ENCODE measurements at regions not wholly inside any gene's neighbourhood (a gene's known extent, or its start where the extent isn't known, plus 50 kb on each side); places are given as distances from the start of the nearest gene placed in this dataset.
"Not testable (repeated sequence)": the region's sequence is repeated elsewhere in the genome, so short reads cannot be mapped to it uniquely, and the experiment has no call there.

DNA sequence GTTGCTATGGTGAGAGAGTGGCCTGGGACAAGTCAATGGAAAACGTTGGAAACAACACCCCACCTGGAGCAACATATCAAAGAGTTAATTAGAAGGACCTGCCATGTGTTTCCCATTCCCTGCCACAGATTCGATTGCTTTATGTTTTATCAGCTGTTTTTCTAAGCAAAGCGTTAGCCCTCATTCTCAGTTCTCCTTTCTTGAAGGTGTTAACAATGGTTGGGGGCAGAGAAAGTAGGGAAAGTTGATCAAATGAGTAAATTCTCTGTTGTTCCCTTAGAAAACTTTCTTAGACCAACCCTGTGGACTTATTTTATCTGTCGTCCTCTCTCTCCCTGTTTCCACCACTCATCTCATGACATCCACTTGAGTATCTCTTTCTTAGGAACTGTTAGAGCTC lies 102.5 kb downstream of the ADAMTS15 start:
- no peak for DNase-seq (ENCODE audit: low spot score)

DNA sequence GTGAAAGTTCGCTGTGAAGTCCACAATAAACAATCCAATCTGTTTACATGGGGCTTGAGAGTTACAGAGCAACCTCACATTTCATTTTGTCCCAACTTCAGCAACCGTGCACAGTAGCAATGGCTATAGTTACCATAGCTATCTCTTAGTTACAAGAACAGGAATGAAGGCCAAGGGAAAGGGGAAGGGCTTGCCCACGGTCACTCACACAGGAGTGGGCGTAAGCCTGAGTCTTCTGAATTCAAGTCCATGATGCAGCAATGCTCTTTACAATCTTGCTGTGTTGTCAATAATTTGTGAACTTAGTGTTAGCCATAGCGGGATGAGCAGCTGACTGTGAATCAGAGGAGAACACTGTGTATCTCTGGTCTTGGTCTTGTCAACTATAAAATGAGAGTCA lies 102.9 kb downstream of the ADAMTS15 start:
- peak; percentile 53 for DNase-seq (ENCODE audit: low spot score)

GRCh38 chr11:130553306-130553705 lies 104.9 kb downstream of the ADAMTS15 start:
- DNase-seq (ENCODE audit: low spot score) = no peak

DNA sequence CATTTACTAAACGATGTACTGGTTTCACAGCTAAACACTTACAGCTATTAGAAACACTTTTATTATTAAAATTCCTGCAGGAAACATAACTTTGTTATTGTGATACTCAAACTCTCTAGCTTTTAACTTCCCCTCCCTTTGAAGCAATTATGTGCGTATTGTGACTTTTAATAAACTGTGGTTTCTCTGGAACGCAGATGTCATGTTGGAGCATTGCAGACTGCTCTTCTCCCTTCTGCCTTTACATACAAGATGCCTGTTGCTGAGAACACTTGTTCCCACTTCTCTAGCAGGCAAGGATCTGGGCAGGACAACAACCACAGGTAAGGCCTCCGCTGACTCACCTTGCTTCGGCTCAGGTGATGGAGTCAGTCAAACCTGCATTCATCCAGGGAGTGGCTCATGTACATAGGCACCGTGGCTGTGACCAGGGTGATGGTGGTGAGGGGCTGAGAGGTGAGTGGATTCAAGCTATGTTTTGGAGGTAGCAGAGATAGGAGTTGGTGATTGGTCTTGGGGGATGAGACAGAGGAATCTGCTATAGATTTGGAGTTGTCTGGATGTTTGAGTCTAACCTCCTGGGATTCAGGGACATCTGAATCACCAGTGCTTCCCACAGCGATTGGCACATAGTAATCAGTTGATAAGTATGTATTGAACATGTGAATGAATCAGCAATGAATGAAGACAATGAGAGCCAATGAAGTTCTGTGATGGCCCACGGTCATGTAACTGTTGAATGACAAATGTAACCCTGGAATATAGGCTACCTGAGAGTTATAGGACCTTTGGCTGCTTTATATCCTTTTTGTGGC lies 106.0 kb downstream of the ADAMTS15 start:
- no peak for DNase-seq (ENCODE audit: low spot score)

- no peak for DNase-seq (ENCODE audit: low spot score)
Measured at GRCh38 chr11:130555251-130555841, 106.9 kb downstream of the ADAMTS15 start.

DNA sequence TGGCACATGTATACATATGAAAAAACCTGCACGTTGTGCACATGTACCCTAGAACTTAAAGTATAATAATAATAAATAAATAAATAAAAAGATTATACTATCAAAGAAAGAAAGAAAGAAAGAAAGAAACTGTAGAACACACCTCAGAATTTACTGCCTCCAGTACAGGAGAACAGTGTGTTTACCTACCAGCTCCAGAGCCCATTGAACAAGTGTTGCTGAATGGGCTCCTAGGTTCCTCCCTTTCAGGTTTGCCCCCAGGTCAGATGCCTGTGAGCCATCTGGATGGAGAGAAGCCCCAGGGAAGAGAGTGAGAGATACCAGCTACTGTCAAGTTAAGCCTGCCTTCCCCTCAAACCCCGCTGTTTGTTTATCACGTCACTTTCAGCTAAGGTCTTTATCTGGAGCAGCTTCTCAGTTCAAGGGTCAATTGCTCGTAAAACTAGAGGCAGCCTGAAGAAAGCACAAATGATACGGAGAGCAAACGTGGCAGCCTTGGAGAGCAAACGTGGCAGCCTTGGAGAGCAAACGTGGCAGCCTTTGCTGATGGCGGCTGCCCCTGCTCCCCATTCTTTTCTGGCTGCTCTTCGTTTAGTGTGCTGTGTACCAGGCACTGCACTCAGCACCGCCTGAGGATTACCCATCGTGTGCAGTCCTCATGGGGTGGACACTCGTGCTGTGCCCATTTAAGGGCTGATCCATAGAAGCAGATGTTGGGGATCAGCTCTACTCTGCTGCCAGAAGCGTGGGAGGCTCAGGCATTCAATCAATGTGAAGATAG lies 111.7 kb downstream of the ADAMTS15 start:
- no peak for DNase-seq (ENCODE audit: low spot score)

GRCh38 chr11:130560781-130561109 lies 112.3 kb downstream of the ADAMTS15 start:
- no peak for DNase-seq (ENCODE audit: low spot score)

DNA sequence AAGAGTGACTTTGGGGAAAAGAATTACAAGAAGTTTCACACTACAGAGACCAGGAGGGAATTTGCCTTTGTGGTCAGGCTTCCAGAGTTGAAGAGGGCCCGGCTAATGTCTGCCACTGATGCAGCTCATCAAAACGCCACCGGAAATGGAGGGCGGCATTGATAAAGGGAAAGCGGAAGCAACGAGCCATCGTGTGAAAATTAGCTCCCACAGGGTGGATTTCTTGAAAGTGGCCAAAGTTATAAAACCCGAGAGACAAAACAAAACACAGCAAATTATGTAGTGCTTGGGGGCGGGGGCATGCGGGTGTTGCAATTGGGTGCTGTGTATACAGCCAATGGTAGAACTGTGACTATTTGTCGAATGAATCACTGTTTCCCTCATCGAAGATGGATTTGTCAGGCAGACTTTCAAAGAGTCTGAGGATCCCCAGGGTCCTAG lies 113.0 kb downstream of the ADAMTS15 start:
- DNase-seq (ENCODE audit: low spot score) = no peak

GRCh38 chr11:130562549-130562948 lies 114.1 kb downstream of the ADAMTS15 start:
- DNase-seq (ENCODE audit: low spot score) = no peak

DNA sequence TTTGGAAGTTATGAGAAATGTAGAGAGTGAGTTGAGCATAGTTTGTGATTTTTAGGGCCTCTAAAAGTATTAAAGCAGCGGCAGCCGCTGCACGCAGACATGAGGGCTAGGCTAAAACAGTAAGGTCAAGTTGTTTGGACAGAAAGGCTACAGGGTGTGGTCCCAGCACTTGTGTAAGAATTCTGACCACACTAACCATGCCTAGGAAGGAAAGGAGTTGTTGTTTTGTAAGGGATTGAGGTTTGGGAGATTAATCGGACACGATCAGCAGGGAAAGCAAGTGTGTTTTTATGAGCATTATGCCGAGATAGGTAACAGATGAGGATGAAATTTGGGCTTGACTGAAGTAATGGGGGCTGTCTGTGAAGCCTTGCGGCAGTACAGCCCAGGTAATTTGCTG lies 117.9 kb downstream of the ADAMTS15 start:
- not testable (repeated sequence) for DNase-seq (ENCODE audit: low spot score)

GRCh38 chr11:130571519-130571918 lies 123.1 kb downstream of the ADAMTS15 start:
- DNase-seq (ENCODE audit: low spot score) = no peak

DNA sequence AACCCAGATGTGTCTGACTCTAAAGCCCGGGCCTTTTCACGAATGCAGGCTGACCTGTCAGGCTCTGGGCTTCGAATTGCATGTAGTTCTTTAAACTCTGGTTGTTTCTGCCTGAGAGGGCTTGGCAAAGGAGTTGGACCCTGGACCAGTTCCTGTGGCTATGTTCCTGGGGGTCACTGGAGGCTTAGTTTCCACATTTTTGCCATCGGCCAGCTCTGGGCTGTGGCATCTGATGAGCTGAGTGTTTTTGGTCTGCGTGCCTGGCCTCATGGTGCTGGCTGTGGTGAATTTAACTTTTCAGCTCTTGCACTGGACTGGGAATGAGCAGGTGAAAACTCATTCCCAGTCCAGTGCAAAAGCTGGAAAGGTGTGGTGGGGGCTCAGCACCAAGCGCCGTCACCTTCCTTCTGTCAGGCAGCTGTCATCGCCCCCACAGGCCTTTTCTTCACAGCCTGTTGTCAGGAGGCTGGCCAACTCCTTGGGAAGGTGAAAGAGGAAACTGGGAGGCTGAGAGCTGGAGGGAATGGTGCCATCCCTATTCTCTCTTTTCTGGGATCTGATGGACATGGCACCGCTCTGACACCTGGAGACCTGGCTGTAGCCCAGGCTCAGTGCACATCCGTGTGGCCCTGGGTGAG lies 123.6 kb downstream of the ADAMTS15 start:
- DNase-seq (ENCODE audit: low spot score) = no peak

DNA sequence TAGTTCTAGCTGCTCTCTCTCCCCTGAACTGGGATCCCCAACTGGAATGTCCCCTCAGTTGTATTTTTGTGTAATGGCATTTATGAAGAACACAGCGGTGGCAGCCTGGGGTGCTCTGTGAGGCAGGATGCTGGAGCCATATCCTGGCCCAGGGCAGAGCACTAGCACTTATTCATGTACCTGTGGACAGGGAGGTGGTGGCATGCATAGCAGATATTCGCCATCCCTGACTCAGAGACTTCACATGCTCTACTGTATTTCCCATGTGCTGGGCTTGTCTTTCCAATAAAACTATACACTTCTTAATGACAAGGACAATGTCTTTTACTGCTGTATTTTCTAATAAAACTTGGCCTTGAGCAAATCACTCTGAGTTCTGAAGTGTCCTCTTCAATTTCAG lies 125.3 kb downstream of the ADAMTS15 start:
- DNase-seq (ENCODE audit: low spot score) = no peak

GRCh38 chr11:130574740-130575139 lies 126.3 kb downstream of the ADAMTS15 start:
- DNase-seq (ENCODE audit: low spot score) = no peak

GRCh38 chr11:130576146-130576545 lies 127.7 kb downstream of the ADAMTS15 start:
- DNase-seq (ENCODE audit: low spot score) = no peak

DNA sequence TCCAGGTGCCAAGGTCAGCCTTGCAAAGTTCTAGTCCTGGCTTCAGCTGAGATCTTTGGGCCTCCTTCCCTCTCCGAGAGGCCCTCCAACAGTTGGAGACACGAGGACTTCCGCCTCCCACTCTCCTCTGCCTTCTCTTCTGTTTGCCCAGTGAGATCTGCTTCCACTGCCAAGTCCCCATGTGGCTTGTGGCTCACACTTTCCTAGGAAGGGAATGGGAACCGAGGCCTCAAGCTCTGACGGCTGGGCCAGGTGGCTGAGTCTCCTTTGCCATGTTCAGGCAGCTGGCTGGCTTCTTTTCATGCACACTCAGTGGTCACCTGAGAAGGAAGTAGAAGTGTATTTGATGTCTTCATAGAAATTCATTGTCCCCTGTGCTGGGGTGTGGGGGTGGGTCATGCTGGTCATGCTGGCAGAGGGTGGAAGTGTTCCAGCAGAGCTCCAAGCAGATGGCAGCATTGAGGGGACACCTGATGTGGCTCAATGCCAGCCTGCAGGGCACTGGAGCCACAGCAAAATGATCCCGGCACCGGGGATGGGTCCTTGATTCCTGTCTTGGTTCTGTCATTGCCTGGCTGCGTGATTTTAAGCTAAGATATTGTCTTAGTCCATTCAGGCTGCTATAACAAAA lies 130.4 kb downstream of the ADAMTS15 start:
- no peak for DNase-seq (ENCODE audit: low spot score)

GRCh38 chr11:130580372-130580771 lies 131.9 kb downstream of the ADAMTS15 start:
- peak; percentile 95 for DNase-seq (ENCODE audit: low spot score)

GRCh38 chr11:130580891-130581492 lies 132.5 kb downstream of the ADAMTS15 start:
- peak; percentile 66 for DNase-seq (ENCODE audit: low spot score)

- DNase-seq (ENCODE audit: low spot score) = peak; percentile 9
Measured at GRCh38 chr11:130581646-130582045, 133.2 kb downstream of the ADAMTS15 start.

DNA sequence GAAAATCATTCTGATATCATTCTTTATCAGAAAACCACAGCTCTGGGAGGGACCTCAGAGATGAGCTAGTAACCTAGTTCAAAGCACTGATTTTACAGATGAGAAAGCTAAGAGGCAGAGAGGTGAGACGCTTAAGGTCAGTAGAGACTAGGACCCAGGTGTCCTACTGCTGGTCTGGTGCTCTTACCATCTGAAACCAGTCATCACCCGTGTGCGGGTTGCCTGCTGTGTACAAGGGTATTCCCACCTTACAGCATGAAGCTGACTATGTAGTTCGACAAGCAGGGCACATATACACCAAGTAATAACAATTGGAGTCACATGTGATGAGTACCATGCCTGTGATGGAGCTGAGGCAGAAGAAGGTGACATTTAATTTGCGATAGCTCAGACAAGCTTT lies 133.7 kb downstream of the ADAMTS15 start:
- no peak for DNase-seq (ENCODE audit: low spot score)

DNA sequence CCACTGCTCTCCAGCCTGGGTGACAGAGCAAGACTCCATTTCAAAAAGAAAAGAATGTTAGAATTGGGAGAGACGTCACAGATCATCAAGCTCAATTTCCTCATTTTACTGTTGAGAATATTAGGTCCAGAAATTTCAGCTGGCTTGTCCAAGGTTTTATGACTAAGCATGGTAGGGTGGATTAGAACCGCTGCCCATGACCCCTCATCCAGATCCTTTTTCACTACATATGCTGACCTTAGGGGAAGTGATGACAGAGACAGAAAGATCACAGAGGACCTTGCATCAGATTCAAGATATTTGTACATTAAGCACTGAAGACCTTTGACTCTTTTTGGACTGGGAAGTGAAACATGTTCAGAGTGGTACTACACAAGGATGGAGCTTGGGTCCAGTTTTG lies 134.5 kb downstream of the ADAMTS15 start:
- peak; percentile 32 for DNase-seq (ENCODE audit: low spot score)

GRCh38 chr11:130583801-130584211 lies 135.4 kb downstream of the ADAMTS15 start:
- DNase-seq (ENCODE audit: low spot score) = no peak

Measured in kidney tubule cell (primary cell).